SK-N-MC (cell line): ENCODE measurements at regions not wholly inside any gene's neighbourhood (a gene's known extent, or its start where the extent isn't known, plus 50 kb on each side); places are given as distances from the start of the nearest gene placed in this dataset.

ENCODE experiments used
- DNase-seq: peaks from one replicate; pipeline ENCODE4 v3.0.0-alpha.2; 2011; ENCODE audit warnings: low read depth, low spot score
- H3K27ac ChIP-seq: fragments of 200-600 bp; sonication (generic); 2 replicates; pipeline ENCODE4 v1.5.1; 2016; ENCODE audit warnings: mixed run types
- H3K36me3 ChIP-seq: fragments of 200-600 bp; sonication (generic); 2 replicates; pipeline ENCODE4 v1.6.1; 2017; ENCODE audit warnings: antibody characterized with exemption, low read length, mixed read lengths; ENCODE audit not compliant: insufficient read depth
- H3K4me3 ChIP-seq: fragments of 200-600 bp; sonication (generic); 2 replicates; pipeline ENCODE4 v1.5.1; 2016
- H3K9ac ChIP-seq: fragments of 200-600 bp; sonication (generic); 2 replicates; pipeline ENCODE4 v1.8.0; 2017; ENCODE audit warnings: mixed run types, mixed read lengths; ENCODE audit not compliant: insufficient read length
- H3K9me3 ChIP-seq: fragments of 200-600 bp; sonication (generic); 2 replicates; pipeline ENCODE4 v1.6.1; 2017; ENCODE audit warnings: low read depth, mild to moderate bottlenecking, antibody characterized with exemption, low read length, moderate library complexity, mixed read lengths
- EZH2 ChIP-seq: fragments of 200-600 bp; sonication (generic); IDR thresholded peaks from one replicate; pipeline ENCODE4 v1.6.1; 2017; ENCODE audit warnings: antibody characterized with exemption
- FOXP2 ChIP-seq: optimal IDR thresholded peaks from 2 replicates; pipeline ENCODE3; 2011; ENCODE audit warnings: mild to moderate bottlenecking, moderate library complexity; ENCODE audit not compliant: insufficient read depth; ENCODE audit errors: extremely low read length, control extremely low read depth
- POLR2AphosphoS5 ChIP-seq: IDR thresholded peaks from 2 replicates; pipeline ENCODE4 v1.6.1; 2012; ENCODE audit warnings: mild to moderate bottlenecking, low read depth, low read length, borderline replicate concordance

GRCh38 chr1:217373761-217374701 lies 256.9 kb downstream of the GPATCH2 start:
- H3K36me3 ChIP-seq, result no peaks in the 10 kb centered on the region
- no peak for DNase-seq
- H3K9ac ChIP-seq, result no peak overlapping the region
- TF ChIP-seq POLR2AphosphoS5, result no peak
- TF ChIP-seq FOXP2, result no peak
- no peak for TF ChIP-seq EZH2
- no peak overlapping the region for H3K4me3 ChIP-seq
- no peaks in the 10 kb centered on the region for H3K9me3 ChIP-seq
- no peak overlapping the region for H3K27ac ChIP-seq

- no peak for TF ChIP-seq EZH2
- TF ChIP-seq POLR2AphosphoS5, result no peak
- TF ChIP-seq FOXP2, result no peak
These were observed 258.6 kb downstream of the GPATCH2 start for GRCh38 chr1:217372049-217372970.

GRCh38 chr1:217370757-217371156 lies 260.1 kb downstream of the GPATCH2 start:
- Histone ChIP-seq H3K4me3 (no peak overlapping the region), H3K36me3 (no peaks in the 10 kb centered on the region)
- no peak for DNase-seq

More at GRCh38 chr1:217372049-217372970, 258.6 kb downstream of the GPATCH2 start:
- no peak for DNase-seq
- Histone ChIP-seq H3K27ac (no peak overlapping the region), H3K36me3 (no peaks in the 10 kb centered on the region), H3K9ac (no peak overlapping the region), H3K4me3 (no peak overlapping the region), H3K9me3 (no peaks in the 10 kb centered on the region)

GRCh38 chr1:217369996-217370551 lies 260.8 kb downstream of the GPATCH2 start:
- TF ChIP-seq EZH2, result no peak
- no peak for TF ChIP-seq POLR2AphosphoS5
- no peak for TF ChIP-seq FOXP2
- no peak overlapping the region for H3K4me3 ChIP-seq
- H3K9ac ChIP-seq, result no peak overlapping the region
- no peak overlapping the region for H3K27ac ChIP-seq
- H3K9me3 ChIP-seq, result no peaks in the 10 kb centered on the region
- H3K36me3 ChIP-seq, result no peaks in the 10 kb centered on the region
- no peak for DNase-seq

More at GRCh38 chr1:217370757-217371156, 260.1 kb downstream of the GPATCH2 start:
- TF ChIP-seq POLR2AphosphoS5 (no peak), FOXP2 (no peak), EZH2 (no peak)
- H3K9me3 ChIP-seq, result no peaks in the 10 kb centered on the region
- H3K9ac ChIP-seq, result no peak overlapping the region
- H3K27ac ChIP-seq, result no peak overlapping the region

- no peak overlapping the region for H3K9ac ChIP-seq
These were observed 261.5 kb downstream of the GPATCH2 start for GRCh38 chr1:217369271-217369981.

GRCh38 chr1:217364220-217364619 lies 266.7 kb downstream of the GPATCH2 start:
- H3K4me3 ChIP-seq, result no peak overlapping the region
- TF ChIP-seq FOXP2 (no peak), POLR2AphosphoS5 (no peak), EZH2 (no peak)
- no peak for DNase-seq
- no peak overlapping the region for H3K27ac ChIP-seq
- H3K36me3 ChIP-seq, result no peaks in the 10 kb centered on the region
- H3K9ac ChIP-seq, result no peak overlapping the region
- H3K9me3 ChIP-seq, result no peaks in the 10 kb centered on the region

More at GRCh38 chr1:217369271-217369981, 261.5 kb downstream of the GPATCH2 start:
- Histone ChIP-seq H3K9me3 (no peaks in the 10 kb centered on the region), H3K27ac (no peak overlapping the region), H3K4me3 (no peak overlapping the region), H3K36me3 (no peaks in the 10 kb centered on the region)
- TF ChIP-seq EZH2 (no peak), POLR2AphosphoS5 (no peak), FOXP2 (no peak)
- DNase-seq, result no peak

GRCh38 chr1:217363319-217363718 lies 267.6 kb downstream of the GPATCH2 start:
- no peak overlapping the region for H3K4me3 ChIP-seq
- H3K36me3 ChIP-seq, result no peaks in the 10 kb centered on the region
- no peaks in the 10 kb centered on the region for H3K9me3 ChIP-seq
- H3K9ac ChIP-seq, result no peak overlapping the region
- no peak for DNase-seq
- no peak overlapping the region for H3K27ac ChIP-seq
- TF ChIP-seq FOXP2 (no peak), EZH2 (no peak), POLR2AphosphoS5 (no peak)

- Histone ChIP-seq H3K9ac (no peak overlapping the region), H3K36me3 (no peaks in the 10 kb centered on the region), H3K27ac (no peak overlapping the region), H3K4me3 (no peak overlapping the region), H3K9me3 (no peaks in the 10 kb centered on the region)
- DNase-seq, result no peak
- TF ChIP-seq EZH2 (no peak), POLR2AphosphoS5 (no peak), FOXP2 (no peak)
These were observed 270.4 kb downstream of the GPATCH2 start for GRCh38 chr1:217360510-217360909.
